ENCODE measurements at regions not wholly inside any gene's neighbourhood (a gene's known extent, or its start where the extent isn't known, plus 50 kb on each side); places are given as distances from the start of the nearest gene placed in this dataset.

GRCh38 chr12:126248871-126249403 lies 1183.7 kb downstream of the AACS start:
- TF ChIP-seq, protein P1, sequence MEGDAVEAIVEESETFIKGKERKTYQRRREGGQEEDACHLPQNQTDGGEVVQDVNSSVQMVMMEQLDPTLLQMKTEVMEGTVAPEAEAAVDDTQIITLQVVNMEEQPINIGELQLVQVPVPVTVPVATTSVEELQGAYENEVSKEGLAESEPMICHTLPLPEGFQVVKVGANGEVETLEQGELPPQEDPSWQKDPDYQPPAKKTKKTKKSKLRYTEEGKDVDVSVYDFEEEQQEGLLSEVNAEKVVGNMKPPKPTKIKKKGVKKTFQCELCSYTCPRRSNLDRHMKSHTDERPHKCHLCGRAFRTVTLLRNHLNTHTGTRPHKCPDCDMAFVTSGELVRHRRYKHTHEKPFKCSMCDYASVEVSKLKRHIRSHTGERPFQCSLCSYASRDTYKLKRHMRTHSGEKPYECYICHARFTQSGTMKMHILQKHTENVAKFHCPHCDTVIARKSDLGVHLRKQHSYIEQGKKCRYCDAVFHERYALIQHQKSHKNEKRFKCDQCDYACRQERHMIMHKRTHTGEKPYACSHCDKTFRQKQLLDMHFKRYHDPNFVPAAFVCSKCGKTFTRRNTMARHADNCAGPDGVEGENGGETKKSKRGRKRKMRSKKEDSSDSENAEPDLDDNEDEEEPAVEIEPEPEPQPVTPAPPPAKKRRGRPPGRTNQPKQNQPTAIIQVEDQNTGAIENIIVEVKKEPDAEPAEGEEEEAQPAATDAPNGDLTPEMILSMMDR (IDR thresholded peaks at IDR 0.05; ENCODE audit: low read depth, low read length) = no peak
- TF ChIP-seq POLR2A (IDR thresholded peaks at IDR 0.05; ENCODE audit: extremely low read depth, insufficient read length) = no peak
- TF ChIP-seq, protein P2, sequence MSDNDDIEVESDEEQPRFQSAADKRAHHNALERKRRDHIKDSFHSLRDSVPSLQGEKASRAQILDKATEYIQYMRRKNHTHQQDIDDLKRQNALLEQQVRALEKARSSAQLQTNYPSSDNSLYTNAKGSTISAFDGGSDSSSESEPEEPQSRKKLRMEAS (IDR thresholded peaks at IDR 0.05; ENCODE audit: low read depth, low read length) = no peak
